NCI-H82 (cell line): ENCODE measurements at regions not wholly inside any gene's neighbourhood (a gene's known extent, or its start where the extent isn't known, plus 50 kb on each side); places are given as distances from the start of the nearest gene placed in this dataset.
"Not testable (repeated sequence)": the region's sequence is repeated elsewhere in the genome, so short reads cannot be mapped to it uniquely, and the experiment has no call there.

ENCODE experiments used
- DNase-seq: peaks from one replicate; lab custom pipeline; 2025; lab: John Stamatoyannopoulos, UW

- not testable (repeated sequence) for DNase-seq
Observed at GRCh38 chr14:105621479-105622328, 95.3 kb downstream of the TMEM121 start.

GRCh38 chr14:105622329-105622955 lies 96.1 kb downstream of the TMEM121 start:
- no peak for DNase-seq

GRCh38 chr14:105623178-105623577 lies 96.8 kb downstream of the TMEM121 start:
- not testable (repeated sequence) for DNase-seq

GRCh38 chr14:105624346-105624745 lies 98.0 kb downstream of the TMEM121 start:
- DNase-seq: not testable (repeated sequence)

- DNase-seq: not testable (repeated sequence)
Observed at GRCh38 chr14:105624749-105625434, 98.5 kb downstream of the TMEM121 start.

GRCh38 chr14:105625448-105625847 lies 99.1 kb downstream of the TMEM121 start:
- not testable (repeated sequence) for DNase-seq

GRCh38 chr14:105626111-105626510 lies 99.7 kb downstream of the TMEM121 start:
- DNase-seq: not testable (repeated sequence)

- not testable (repeated sequence) for DNase-seq
Observed at GRCh38 chr14:105626651-105627050, 100.3 kb downstream of the TMEM121 start.

- not testable (repeated sequence) for DNase-seq
Observed at GRCh38 chr14:105627287-105627686, 100.9 kb downstream of the TMEM121 start.

- no peak for DNase-seq
Observed at GRCh38 chr14:105627701-105628100, 101.3 kb downstream of the TMEM121 start.

- DNase-seq: not testable (repeated sequence)
Observed at GRCh38 chr14:105628126-105628525, 101.7 kb downstream of the TMEM121 start.

GRCh38 chr14:105628531-105629067 lies 102.2 kb downstream of the TMEM121 start:
- not testable (repeated sequence) for DNase-seq

- DNase-seq: not testable (repeated sequence)
Observed at GRCh38 chr14:105629091-105629885, 102.9 kb downstream of the TMEM121 start.

- DNase-seq: no peak
Observed at GRCh38 chr14:105629886-105630215, 103.5 kb downstream of the TMEM121 start.

- DNase-seq: not testable (repeated sequence)
Observed at GRCh38 chr14:105630293-105630934, 104.0 kb downstream of the TMEM121 start.

- DNase-seq: not testable (repeated sequence)
Observed at GRCh38 chr14:105630935-105631779, 104.8 kb downstream of the TMEM121 start.

GRCh38 chr14:105632010-105632409 lies 105.6 kb downstream of the TMEM121 start:
- no peak for DNase-seq

- not testable (repeated sequence) for DNase-seq
Observed at GRCh38 chr14:105633596-105633995, 107.2 kb downstream of the TMEM121 start.

GRCh38 chr14:105635560-105635959 lies 109.2 kb downstream of the TMEM121 start:
- DNase-seq: no peak

- not testable (repeated sequence) for DNase-seq
Observed at GRCh38 chr14:105636021-105636420, 109.6 kb downstream of the TMEM121 start.
